ENCODE measurements at regions not wholly inside any gene's neighbourhood (a gene's known extent, or its start where the extent isn't known, plus 50 kb on each side); places are given as distances from the start of the nearest gene placed in this dataset.
A peak's percentile ranks its signal among the peaks of the same experiment; 100 is the strongest.
"Not testable (repeated sequence)": the region's sequence is repeated elsewhere in the genome, so short reads cannot be mapped to it uniquely, and the experiment has no call there.

DNA sequence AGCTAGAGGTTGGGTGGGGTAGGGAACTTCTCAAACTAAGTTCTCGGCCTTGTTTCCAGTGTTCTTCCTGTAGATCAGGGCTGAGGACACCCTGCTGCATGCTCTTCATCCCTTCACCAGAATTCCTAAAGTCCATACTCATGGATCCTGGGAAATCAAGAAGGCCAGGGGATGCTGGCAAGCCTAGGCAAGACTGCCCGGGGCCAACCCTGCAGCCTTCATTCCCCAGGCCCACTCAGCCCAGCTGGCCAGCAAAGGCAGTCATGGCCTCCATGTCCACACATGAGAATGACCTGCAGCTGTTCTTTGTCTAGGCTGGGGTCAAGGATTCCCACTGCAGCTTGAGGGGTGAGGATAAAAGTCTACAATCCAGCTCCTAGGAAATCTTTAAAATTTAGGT lies 109.3 kb upstream of the ETV6 start:
- no peak for DNase-seq

DNA sequence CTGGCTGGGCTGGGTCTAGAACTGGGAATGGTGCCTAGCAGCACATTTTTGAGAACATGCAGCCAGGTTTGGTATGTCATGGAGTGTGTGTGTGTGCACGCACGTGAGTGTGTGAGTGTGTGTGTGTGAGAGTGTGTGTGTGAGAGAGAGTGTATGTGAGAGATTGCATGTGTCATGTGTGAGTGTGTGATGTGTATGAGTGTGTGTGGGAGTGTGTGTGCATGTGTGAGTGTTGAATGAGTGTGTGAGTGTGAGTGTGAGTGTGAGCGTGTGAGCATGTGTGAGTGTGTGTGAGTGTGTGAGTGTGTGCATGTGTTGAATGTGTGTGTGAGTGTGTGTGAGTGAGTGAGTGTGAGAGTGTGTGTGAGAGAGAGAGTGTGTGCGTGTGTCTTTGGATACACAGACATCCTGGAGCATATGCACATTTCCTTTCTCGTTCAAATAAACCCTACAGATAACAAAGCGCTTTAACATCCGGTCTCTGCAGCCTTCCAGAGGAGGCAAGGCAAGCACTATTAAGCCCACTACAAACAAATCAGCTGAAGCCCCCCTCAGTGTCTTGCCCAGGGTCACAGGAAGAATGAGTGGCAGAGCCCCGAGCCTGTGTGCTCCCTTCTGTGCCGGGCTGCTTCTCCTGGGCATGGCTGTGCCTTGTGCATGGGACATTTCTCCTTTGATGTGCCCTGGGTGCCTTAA lies 108.7 kb upstream of the ETV6 start:
- DNase-seq = no peak

DNA sequence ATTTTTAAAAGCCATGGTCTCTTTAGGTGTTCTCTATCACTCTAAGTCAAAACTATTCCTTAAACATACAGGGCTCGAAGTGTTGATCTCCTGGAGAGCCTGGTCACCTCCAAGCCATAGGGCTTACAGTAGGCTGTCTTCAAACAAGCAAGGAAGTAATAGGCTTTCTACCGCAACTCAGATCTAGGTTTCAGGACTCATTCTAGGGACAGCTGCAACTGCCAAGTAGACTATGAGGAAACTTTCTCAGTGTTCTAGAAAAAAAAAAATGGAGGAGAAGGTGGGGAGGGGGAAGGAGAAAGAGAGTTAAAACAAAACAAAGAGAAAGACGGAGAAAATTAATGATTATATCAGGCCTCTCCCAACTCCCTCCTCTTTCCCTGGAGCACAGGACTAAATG lies 106.9 kb upstream of the ETV6 start:
- DNase-seq = no peak

DNA sequence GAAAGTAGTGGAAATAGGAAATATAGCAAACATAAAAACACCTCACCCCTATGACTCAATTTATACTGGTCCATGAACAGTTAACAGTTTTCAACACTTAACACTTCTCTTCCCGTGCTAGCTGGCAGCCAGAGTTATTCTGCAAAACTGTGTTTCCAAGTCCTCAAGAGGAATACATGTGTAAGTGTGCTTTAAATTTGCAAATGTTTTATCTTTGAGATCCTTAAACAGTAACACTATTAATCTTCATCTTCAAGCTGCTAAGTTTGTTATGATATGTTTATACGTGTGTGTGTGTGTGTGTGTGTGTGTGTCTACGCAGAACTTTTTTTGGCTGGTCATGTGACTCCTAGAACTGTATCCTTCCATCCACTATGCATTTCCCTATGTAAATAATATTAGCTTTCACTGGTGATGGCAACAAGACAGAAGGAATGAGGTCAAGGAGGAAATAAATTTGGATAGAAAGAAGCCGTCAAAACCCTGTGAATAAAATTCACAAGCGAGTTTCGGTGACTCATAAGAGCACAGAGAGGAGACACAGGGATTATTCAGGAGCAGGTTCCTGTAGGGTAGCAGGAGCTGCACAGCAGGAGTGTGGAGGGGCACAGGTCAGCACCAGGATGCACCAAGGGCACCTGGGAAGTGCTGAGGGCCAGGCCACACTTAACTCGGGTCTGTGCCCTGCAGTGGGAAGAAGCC lies 105.9 kb upstream of the ETV6 start:
- DNase-seq = no peak

DNA sequence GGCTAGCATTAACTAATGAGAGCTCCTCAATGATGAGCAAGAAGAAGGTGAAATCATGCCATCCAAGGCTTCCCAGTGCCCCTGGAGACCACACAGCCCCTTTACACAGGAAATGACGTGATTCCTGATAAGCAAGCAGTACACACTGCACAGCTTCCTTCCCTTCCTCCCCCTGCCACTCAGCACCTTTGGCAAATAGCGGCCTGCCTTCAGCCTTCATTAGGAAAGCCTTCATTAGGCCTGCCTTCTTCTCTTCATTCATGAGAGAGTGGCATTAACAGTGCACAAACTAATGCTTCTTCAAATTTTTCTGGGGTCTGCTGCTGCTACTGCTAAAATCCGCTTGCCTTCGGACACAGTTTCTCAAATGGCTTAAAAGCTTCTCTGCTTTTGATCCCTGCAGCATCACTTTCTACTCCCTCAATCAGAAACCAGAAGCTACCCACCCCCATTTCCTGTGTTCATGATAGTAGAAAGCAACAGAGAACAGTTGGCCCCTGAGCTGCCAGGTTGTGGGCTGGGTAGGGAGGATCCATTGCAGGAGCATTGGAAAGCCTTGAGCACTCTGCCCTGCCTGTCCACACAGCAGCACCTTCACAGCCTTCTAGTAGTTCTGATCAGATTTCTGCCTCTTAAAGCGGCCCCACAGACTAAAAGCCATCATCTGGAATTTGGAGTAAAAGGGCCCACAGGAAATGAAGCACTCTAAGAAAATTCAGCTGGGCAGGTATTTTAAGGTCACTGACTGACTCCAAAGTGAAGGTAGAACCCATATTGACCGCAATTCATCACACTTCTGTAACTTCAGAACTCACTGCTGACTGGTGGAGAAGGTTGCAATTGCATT lies 103.8 kb upstream of the ETV6 start:
- peak; percentile 57 to 73 for DNase-seq

DNA sequence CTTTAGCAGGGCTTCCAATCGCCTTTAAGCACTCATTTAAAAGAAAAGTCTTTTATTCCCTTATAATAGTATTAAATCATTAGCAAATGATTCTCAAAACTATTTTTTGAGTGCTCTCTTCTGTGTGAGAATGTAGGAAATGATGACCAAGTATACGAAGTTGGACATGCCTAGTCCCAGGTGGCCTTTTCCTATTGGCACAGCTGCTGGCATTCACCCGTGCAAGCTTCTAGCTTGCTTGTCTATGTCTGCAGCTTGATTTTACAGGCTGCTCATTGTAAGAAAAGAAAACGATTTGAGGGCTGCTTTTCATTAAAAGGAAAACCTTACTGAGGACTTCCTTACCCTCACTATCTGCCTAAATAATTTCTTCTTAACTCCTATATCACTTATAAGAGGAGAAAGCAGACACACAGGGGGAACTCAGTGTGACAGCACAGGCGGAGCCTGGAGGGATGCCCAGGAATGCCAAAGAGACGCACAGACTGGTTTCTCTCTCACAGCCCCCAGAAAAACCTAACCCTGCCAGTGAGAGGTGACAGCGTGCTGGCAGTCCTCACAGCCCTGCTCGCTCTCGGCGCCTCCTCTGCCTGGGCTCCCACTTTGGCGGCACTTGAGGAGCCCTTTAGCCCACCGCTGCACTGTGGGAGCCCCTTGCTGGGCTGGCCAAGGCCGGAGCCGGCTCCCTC lies 102.7 kb upstream of the ETV6 start:
- DNase-seq = not testable (repeated sequence)

DNA sequence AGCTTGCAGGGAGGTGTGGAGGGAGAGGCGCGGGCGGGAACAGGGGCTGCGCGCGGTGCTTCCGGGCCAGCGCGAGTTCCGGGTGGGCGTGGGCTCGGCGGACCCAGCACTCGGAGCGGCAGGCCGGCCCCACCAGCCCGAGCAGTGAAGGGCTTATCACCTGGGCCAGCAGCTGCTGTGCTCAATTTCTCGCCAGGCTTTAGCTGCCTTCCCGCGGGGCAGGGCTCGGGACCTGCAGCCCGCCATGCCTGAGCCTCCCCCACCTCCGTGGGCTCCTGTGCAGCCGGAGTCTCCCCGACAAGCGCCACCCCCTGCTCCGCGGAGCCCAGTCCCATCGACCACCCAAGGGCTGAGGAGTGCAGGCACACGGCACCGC lies 102.2 kb upstream of the ETV6 start:
- DNase-seq = not testable (repeated sequence)

DNA sequence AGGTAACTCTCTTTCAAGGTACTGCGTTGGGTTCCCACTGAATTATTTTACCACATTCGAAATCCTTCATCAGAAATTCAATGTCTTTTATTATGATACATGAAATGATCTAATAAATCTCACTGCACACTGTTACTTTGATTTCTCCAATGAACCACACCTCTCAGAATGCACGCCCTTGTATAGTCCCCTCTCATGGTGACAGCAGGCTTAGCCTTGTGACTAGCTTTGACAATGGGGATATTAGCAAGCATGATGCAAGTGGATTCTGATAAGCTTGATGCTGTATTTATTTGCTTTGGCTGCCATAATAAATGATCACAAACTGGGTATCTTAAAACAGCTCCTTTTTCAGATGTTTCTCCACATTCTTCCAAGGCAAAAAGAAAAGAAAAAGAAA lies 100.4 kb upstream of the ETV6 start:
- no peak for DNase-seq

DNA sequence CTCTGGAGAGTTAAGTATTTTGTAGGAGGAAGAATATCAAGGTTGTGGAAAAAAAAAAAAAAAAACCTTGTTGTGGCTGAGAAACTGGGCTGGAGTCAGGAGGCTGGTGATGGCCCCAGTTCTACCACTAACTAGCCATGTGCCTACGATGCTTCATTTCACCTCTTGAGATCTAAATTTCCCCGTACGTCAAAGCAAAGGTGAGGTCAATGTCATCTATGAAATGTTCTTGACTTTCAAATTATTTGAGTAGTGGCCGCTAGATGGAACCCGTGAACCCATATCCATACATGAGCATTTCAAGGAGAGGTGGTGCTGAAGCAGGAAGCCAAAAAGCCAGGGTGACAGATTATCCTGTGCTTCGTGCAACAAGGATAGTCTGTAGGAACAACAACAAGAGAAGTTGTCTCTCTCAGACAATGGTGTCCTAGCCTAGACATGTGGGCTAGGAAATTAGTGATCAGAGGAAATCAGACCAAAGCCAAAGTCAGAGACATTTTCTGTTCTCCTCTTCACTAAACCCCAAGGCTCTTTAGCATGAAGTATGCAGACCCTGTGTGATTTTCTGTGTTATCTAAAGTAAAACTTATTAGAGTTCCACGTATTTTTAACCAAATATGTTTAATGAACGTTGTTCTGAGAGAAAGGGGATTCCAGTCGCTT lies 95.5 kb upstream of the ETV6 start:
- peak; percentile 40 to 71 for DNase-seq

DNA sequence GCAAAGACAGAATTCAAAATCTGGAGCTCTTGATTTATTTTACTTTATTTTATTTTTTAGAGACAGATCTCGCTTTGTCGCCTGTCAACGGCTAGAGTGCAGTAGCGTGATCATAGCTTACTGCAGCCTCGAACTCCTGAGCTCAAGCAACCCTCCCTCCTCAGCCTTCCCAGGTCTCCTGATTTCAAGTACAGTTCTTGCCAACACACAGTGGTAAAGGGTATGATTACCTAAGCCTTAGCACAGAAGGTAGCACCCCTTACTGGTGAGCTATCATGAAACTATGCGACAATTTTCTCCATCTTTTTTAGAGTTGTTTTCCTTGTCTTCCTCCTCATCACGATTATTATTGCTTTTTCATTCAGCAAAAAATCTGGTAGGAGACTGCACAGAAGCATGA lies 94.3 kb upstream of the ETV6 start:
- DNase-seq = no peak

DNA sequence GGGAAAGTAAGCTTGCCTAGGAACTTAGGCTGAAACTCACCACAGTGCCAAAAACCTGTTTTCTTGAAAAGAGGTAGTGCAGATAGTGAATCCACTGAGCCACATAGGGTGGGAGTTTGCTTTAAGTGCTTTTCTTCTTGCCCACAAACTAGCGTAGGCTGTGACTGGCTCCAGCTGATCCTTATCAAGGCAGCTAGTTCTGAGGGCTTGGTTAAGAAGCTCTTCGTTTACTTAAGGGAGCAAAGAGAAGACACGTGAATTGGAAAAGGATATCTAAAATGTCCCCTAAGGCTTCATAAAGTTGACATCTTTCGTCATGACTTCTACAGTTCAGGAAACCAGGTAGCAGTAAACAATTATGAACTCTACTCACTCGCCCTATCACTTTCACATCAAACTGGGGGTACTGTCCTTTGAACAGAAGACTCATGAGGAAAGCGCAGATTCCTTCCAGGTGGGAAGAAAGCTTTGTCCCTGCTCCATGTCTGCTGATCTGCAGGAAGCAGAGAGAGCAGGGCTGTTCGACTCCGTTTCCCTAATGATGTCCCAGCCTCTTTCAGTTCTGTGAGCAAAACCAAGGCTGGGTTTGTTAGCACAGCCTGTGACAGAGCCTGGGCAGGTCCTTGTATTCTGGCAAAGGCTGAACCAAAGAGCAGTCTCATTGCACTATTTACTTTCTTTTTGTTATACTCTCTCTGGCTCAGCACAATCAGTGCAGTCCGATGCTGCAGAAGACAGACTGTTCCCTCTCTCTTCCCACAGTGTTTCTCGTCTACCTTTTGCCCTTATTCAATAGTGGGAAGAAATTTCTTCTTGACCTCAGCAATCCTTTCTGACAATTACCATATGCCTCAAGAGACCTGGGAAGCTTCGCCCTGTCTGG lies 93.5 kb upstream of the ETV6 start:
- DNase-seq = no peak

DNA sequence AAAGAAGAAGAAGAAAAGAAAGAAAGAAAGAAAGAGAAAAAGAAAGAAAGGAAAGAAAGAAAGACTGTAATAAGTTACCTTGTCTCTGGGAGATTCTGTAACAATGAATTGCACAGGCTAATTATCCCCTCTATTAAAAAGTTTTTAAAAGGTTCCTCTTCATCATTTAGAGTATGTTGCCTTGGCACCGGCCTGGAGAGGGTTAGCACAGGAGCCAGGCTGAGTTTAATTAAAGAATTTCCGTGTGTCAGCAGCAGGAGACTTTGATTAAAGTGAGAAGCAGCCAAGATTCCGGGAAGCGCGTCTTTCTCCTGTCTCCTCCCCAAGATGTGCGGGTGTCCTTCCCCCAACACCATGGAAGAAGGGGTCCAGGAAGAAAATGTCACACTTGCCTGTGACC lies 92.8 kb upstream of the ETV6 start:
- DNase-seq = no peak

DNA sequence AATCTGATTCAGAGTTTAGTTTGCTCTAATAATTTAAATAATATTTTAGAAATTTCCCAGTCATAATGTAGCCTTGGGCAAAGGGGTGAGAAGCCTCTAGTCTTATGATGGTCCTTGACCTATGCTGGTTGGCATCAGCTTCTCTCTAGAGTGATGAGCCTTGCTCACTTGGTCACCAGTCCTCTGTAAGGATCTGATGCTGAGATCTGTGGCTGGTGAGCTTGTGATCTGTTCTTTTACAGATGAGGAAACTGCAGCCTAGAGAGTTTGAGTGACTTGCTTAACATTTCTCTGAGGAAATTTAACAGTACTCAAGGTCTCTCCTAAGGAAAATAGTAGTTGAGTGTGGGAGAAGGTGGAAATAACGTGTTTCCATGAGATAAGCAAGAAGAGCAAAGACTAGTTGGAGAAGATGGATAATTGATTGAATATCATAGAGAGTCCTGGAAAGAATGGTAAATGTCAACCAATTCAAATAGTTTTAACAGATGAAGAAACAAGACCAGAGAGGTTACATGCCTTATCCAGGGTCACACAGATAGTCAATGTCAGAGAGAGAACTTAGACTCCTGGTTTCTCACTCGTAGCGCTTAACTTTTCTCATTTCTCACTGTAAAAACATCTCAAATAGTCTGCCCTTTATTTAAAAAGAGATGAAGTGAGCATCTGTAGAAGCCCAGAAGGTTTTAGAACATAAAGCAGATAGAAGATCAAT lies 89.7 kb upstream of the ETV6 start:
- DNase-seq = no peak

DNA sequence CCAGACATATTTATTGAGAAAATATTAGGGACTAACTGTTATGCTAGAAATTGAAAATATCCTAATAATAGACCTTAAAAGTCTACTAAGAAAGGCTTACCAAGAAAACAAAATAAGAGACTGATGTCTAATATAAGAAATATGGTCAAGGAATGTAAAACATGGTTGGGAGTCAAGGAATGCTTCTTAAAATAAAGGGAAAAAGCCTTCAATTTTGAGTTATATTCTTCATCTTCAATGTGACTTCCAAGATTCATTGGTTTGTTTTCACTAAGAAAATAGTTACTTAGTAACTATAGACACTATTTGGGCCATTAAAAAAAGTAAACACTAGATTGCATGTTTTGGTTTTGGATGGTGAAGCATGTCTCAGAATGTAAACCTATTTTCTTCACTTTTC lies 88.1 kb upstream of the ETV6 start:
- no peak for DNase-seq

DNA sequence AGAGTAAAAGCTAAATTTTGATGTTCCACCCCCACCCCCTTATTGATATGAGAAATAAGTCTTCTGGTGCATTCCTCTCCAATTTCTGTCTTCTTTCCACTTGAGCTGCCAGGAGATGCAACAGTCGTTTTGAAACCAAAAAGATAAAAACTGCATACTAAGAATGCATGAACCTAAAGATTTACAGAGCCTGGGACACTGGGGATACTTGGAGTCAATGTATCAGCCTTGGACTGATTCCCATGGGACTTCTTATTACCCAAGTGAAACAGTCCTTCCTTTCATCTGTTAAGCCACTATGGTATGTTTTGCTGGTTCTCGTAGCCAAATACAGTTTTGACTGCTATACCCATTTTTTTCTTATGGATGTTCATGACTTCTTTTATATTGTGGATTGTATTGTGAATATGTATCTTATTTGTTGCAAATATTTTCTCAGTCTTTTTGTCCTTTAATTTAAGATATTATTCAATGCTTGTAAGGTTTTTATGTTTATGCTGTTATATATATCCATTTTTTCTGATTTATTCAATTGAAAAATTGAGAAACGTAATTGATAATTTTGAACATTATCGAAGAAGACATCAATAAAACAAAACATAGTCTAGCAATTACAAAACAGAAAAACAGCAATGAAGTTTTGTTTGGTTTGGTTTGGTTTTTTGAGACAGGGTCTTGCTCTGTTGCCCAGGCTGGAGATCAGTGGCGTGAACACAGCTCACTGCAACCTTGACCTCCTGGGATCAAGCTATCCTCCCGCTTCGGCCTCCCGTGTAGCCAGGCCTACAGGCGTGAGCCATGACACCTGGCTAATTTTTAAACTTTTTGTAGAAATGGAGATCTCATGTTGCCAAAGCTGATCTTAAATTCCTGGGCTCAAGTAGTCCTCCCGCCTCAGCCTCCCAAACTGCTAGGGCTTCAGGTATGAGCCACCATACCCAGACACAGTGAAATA lies 85.4 kb upstream of the ETV6 start:
- DNase-seq = no peak

DNA sequence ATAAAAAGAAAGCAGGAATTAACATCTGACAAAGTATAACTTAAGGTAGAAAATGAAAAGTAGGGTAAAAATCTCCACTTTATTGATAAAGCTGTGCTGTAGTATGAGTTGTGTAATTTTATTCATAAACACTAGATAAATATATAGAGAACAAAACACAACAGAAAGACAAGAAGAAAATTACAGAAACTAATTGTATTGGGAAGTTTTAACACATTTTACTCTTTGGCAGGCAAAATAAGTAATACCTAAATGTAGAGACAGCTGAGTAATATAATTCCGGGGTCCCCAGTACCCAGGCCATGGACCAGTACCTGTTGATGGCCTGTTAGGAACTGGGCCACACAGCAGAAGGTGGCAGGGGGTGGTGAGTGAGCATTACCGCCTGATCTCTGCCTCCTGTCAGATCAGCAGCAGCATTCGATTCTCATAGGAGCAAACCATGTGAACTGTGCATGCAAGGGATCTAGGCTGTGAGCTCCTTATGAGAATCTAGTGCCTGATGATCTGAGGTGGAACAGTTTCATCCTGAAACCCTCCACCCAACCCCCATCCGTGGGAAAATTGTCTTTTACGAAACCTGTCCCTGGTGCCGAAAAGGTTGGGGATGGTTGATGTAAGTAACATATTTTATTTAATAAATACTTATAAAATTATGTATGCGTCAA lies 84.4 kb upstream of the ETV6 start:
- DNase-seq = no peak

DNA sequence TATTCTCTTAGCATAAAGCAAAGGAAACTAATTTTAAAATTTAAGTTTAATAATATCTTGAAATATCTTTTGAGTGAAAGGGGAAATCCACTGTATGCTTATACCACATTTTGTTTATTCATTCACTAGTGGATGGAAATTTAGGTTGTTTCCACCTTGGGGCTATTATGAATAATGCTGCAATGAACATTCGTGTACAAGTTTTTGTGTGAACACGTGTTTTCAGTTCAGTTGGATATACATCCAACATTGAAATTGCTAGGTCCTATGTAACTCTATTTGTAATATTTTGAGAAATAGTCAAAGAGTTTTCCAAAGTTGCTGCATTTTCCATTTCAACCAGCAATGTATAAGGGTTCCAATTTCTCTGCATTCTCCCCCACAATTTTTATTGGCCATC lies 83.7 kb upstream of the ETV6 start:
- DNase-seq = no peak

DNA sequence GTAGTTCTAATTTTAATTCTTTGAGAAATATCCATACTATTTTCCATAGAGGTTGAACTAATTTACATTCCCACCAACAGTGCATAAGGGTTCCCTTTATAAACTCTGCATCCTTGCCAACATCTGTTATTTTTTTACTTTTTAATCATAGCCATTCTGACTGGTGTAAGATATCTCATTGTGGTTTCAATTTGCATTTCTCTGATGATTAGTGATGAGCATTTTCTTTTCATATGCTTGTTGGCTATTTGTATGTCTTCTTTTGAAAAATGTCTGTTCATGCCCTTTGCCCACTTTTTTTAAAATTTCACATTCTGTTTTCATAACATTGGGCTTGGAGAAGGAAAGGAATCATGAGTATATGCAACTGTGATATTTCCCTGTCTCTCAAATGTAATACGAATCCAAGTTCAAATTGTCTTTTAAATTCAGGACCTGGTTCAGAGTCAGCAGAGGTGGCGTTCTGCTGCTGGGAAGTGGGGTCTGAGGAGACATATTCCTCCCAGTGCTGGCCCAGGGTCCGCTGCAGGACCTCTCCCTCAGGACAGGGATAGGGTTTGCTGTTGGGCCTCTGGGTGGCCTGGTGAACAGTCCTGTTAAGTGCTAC lies 81.2 kb upstream of the ETV6 start:
- DNase-seq = no peak

Data from CD4-positive, alpha-beta T cell treated with Interleukin-4 for 1 hour (primary cell).